Transverse colon (tissue), 4 donors: ENCODE measurements at regions not wholly inside any gene's neighbourhood (a gene's known extent, or its start where the extent isn't known, plus 50 kb on each side); places are given as distances from the start of the nearest gene placed in this dataset.

Source experiments
- DNase-seq: peaks from one replicate; pipeline ENCODE4 v3.0.0-alpha.2; 2019
- H3K27ac ChIP-seq, 4 donors: fragments of 200-600 bp; sonication (generic); 2 replicates each; pipeline ENCODE4 v1.5.1; 2016 to 2018; ENCODE audit warnings: inconsistent platforms in 4 of 4
- H3K27me3 ChIP-seq: fragments of 200-600 bp; sonication (generic); 2 replicates; pipeline ENCODE4 v1.5.1; 2017; ENCODE audit warnings: inconsistent platforms
- H3K36me3 ChIP-seq, 4 donors: fragments of 200-600 bp; sonication (generic); 2 replicates each; pipeline ENCODE4 v1.5.1; 2017 to 2019; ENCODE audit warnings: inconsistent platforms in 4 of 4
- H3K4me1 ChIP-seq, 4 donors: fragments of 200-600 bp; sonication (generic); 2 replicates each; pipeline ENCODE4 v1.5.1; 2017 to 2020; ENCODE audit warnings: inconsistent platforms in 4 of 4
- H3K4me3 ChIP-seq, 4 donors: fragments of 200-600 bp; sonication (generic); 1 replicate in 1 of 4; 2 replicates in 3 of 4; pipeline versions ENCODE4 v1.5.1 to v1.6.1; 2017 to 2019; ENCODE audit warnings: inconsistent platforms in 4 of 4
- H3K9me3 ChIP-seq, 2 donors: fragments of 200-600 bp; sonication (generic); 2 replicates each; pipeline ENCODE4 v1.5.1; 2017 to 2019; ENCODE audit warnings: inconsistent platforms in 2 of 2
- CTCF ChIP-seq, 5 experiments: fragments of 200-600 bp in 3 of 5; fragments of 450-650 bp in 2 of 5; sonication (generic) in 3 of 5; IDR thresholded peaks; 1 replicate in 2 of 5; 2 replicates in 3 of 5; pipeline ENCODE4 v1.5.1; 2016 to 2017; ENCODE audit warnings: antibody characterized with exemption in 5 of 5, inconsistent platforms in 3 of 5, mild to moderate bottlenecking in 2 of 5, moderate library complexity in 1 of 5
- EP300 ChIP-seq: sonication (generic); formaldehyde crosslinking; IDR thresholded peaks from one replicate; pipeline ENCODE4 v1.6.1; 2017; ENCODE audit warnings: antibody characterized with exemption, low read depth
- POLR2A ChIP-seq: fragments of 450-650 bp; IDR thresholded peaks from one replicate; pipeline ENCODE4 v1.6.1; 2016; ENCODE audit warnings: antibody characterized with exemption, mild to moderate bottlenecking, moderate library complexity
- POLR2AphosphoS5 ChIP-seq, 3 donors: sonication (generic); formaldehyde crosslinking; IDR thresholded peaks; one replicate each; pipeline ENCODE4 v1.6.1; 2016; ENCODE audit warnings: antibody characterized with exemption in 3 of 3
- WGBS, 2 donors: methylation state at CpG; one replicate each; pipeline ENCODE4 v1.1.5; 2018; ENCODE audit warnings: low coverage in 1 of 2; 5-methylcytosine and 5-hydroxymethylcytosine counted together
- in situ Hi-C, 4 donors: fragments of 200-750 bp; cut with MboI; loops; one replicate each; pipeline versions ENCODE4 v1.15.0 to v1.15.1; 2017; ENCODE audit warnings: low sequenced_read_pairs in 3 of 4, low pct_ligation_motif_present in 1 of 4, low pct_unique_long_range_greater_than_20kb in 1 of 4
- intact Hi-C: fragments of 100-400 bp; cut with DNase I; formaldehyde crosslinking; loops from one replicate; pipeline ENCODE4 v1.15.1; 2023; ENCODE audit warnings: low total_unique reads

- Histone ChIP-seq H3K27ac (no peak overlapping the region), H3K4me3 (no peak overlapping the region), H3K4me1 (no peaks in the 10 kb centered on the region), H3K27me3 (no peaks in the 10 kb centered on the region), H3K9me3 (no peaks in the 10 kb centered on the region), H3K36me3 (no peaks in the 10 kb centered on the region)
- DNase-seq, result no peak
- in situ Hi-C loops, result no loop called here
- intact Hi-C loops, result no loop called here
- TF ChIP-seq CTCF (IDR thresholded peaks at IDR 0.05), result no peak
- TF ChIP-seq EP300, result no peak
- TF ChIP-seq POLR2A, result no peak
- TF ChIP-seq POLR2AphosphoS5 (IDR thresholded peaks at IDR 0.05), result no peak
Measured at GRCh38 chr4:164617426-164617825, 136.5 kb upstream of the SMIM31 start.

GRCh38 chr4:164617911-164618310, 136.0 kb upstream of the SMIM31 start:
- H3K9me3 ChIP-seq, result no peaks in the 10 kb centered on the region
- in situ Hi-C loops, result no loop called here

GRCh38 chr4:164621886-164622521, 131.9 kb upstream of the SMIM31 start:
- Histone ChIP-seq H3K9me3 (no peaks in the 10 kb centered on the region), H3K27me3 (no peaks in the 10 kb centered on the region), H3K27ac (no peak overlapping the region), H3K36me3 (no peaks in the 10 kb centered on the region), H3K4me1 (no peaks in the 10 kb centered on the region), H3K4me3 (no peak overlapping the region)
- 57 to 63% methylated on average over 3 to 4 of the region's 4 CpGs for WGBS, 2 donors
- no peak for DNase-seq
- TF ChIP-seq CTCF (IDR thresholded peaks at IDR 0.05), result no peak
- TF ChIP-seq EP300, result no peak
- no peak for TF ChIP-seq POLR2A
- TF ChIP-seq POLR2AphosphoS5 (IDR thresholded peaks at IDR 0.05), result no peak
- in situ Hi-C loops (no loop called here), intact Hi-C loops (no loop called here)

More at GRCh38 chr4:164617911-164618310, 136.0 kb upstream of the SMIM31 start:
- intact Hi-C loops, result no loop called here
- 64 to 67% methylated on average over 3 of the region's 3 CpGs for WGBS, 2 donors
- Histone ChIP-seq H3K4me1 (no peaks in the 10 kb centered on the region), H3K36me3 (no peaks in the 10 kb centered on the region), H3K27me3 (no peaks in the 10 kb centered on the region), H3K27ac (no peak overlapping the region), H3K4me3 (no peak overlapping the region)
- DNase-seq, result no peak
- no peak for TF ChIP-seq POLR2A
- no peak for TF ChIP-seq EP300
- no peak for TF ChIP-seq CTCF (IDR thresholded peaks at IDR 0.05)
- TF ChIP-seq POLR2AphosphoS5 (IDR thresholded peaks at IDR 0.05), result no peak

GRCh38 chr4:164623099-164623498, 130.8 kb upstream of the SMIM31 start:
- intact Hi-C loops, result no loop called here
- no peak overlapping the region for H3K4me3 ChIP-seq
- no peak overlapping the region for H3K27ac ChIP-seq
- H3K27me3 ChIP-seq, result no peaks in the 10 kb centered on the region
- in situ Hi-C loops, result no loop called here
- 93% methylated on average over 1 of the region's 1 CpG; no CpG with 5 or more reads in 1 of the 2 donors for WGBS, 2 donors
- DNase-seq, result no peak
- no peaks in the 10 kb centered on the region for H3K9me3 ChIP-seq
- no peaks in the 10 kb centered on the region for H3K36me3 ChIP-seq
- TF ChIP-seq CTCF (IDR thresholded peaks at IDR 0.05) (no peak), POLR2AphosphoS5 (IDR thresholded peaks at IDR 0.05) (no peak), POLR2A (no peak), EP300 (no peak)
- no peaks in the 10 kb centered on the region for H3K4me1 ChIP-seq
